K562 (cell line): ENCODE measurements at regions not wholly inside any gene's neighbourhood (a gene's known extent, or its start where the extent isn't known, plus 50 kb on each side); places are given as distances from the start of the nearest gene placed in this dataset.

Experiments
- ZMIZ1 ChIP-seq, 2 experiments: fragments of 150-350 bp in 1 of 2; IDR thresholded peaks; 2 replicates each; pipeline ENCODE4 v1.6.1; 2012 to 2016; ENCODE audit warnings: low read depth in 2 of 2, low read length in 2 of 2, mild to moderate bottlenecking in 1 of 2, moderate library complexity in 1 of 2
- ZNF407 ChIP-seq: fragments of 450-650 bp; IDR thresholded peaks from 2 replicates; pipeline ENCODE4 v1.6.1; 2016; ENCODE audit warnings: low read depth
- TF ChIP-seq, protein P1 (sequence below): fragments of 450-650 bp; IDR thresholded peaks from 2 replicates; pipeline ENCODE4 v1.6.1; 2016; ENCODE audit warnings: missing biosample characterization, missing genetic modification characterization
- TF ChIP-seq, protein P2 (sequence below): fragments of 250-450 bp; sonication (Bioruptor Pico); IDR thresholded peaks from 2 replicates; pipeline ENCODE4 v1.5.0; 2021

- TF ChIP-seq ZNF407: no peak
- no peak for TF ChIP-seq ZMIZ1 (IDR thresholded peaks at IDR 0.05; ENCODE audit: low read depth in 2 of 2, low read length in 2 of 2)
- TF ChIP-seq, protein P1, sequence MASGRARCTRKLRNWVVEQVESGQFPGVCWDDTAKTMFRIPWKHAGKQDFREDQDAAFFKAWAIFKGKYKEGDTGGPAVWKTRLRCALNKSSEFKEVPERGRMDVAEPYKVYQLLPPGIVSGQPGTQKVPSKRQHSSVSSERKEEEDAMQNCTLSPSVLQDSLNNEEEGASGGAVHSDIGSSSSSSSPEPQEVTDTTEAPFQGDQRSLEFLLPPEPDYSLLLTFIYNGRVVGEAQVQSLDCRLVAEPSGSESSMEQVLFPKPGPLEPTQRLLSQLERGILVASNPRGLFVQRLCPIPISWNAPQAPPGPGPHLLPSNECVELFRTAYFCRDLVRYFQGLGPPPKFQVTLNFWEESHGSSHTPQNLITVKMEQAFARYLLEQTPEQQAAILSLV (tag): no peak
- TF ChIP-seq, protein P2, sequence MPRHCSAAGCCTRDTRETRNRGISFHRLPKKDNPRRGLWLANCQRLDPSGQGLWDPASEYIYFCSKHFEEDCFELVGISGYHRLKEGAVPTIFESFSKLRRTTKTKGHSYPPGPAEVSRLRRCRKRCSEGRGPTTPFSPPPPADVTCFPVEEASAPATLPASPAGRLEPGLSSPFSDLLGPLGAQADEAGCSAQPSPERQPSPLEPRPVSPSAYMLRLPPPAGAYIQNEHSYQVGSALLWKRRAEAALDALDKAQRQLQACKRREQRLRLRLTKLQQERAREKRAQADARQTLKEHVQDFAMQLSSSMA (CRISPR knock-in tag): no peak
Observed at GRCh38 chr2:180901331-180901730, 79.1 kb upstream of the UBE2E3 start (continued).
